Loucy (cell line): ENCODE measurements at regions not wholly inside any gene's neighbourhood (a gene's known extent, or its start where the extent isn't known, plus 50 kb on each side); places are given as distances from the start of the nearest gene placed in this dataset.

Experiments
- H2AFZ ChIP-seq: fragments of 200-600 bp; sonication (generic); 2 replicates; pipeline ENCODE4 v1.6.0; 2016; ENCODE audit warnings: antibody characterized with exemption, mild to moderate bottlenecking, low read length, moderate library complexity
- H3F3A ChIP-seq: fragments of 200-600 bp; 2 replicates; pipeline ENCODE4 v1.6.0; 2016; ENCODE audit warnings: antibody characterized with exemption, low read depth, mild to moderate bottlenecking
- H3K27me3 ChIP-seq: fragments of 200-600 bp; sonication (generic); 2 replicates; pipeline ENCODE4 v1.6.1; 2014; ENCODE audit warnings: low read length, mild to moderate bottlenecking; ENCODE audit not compliant: insufficient read depth, poor library complexity, severe bottlenecking
- H3K36me3 ChIP-seq: fragments of 200-600 bp; sonication (generic); 2 replicates; pipeline ENCODE4 v1.6.1; 2016; ENCODE audit warnings: low read length; ENCODE audit not compliant: insufficient read depth
- H3K4me1 ChIP-seq: fragments of 200-600 bp; sonication (generic); 2 replicates; pipeline ENCODE4 v1.5.1; 2014; ENCODE audit warnings: low read length, mild to moderate bottlenecking; ENCODE audit not compliant: insufficient read depth, poor library complexity, severe bottlenecking
- H3K4me2 ChIP-seq: fragments of 200-600 bp; sonication (generic); 2 replicates; pipeline ENCODE4 v1.6.0; 2014; ENCODE audit warnings: antibody characterized with exemption, low read length, low read depth, mild to moderate bottlenecking; ENCODE audit not compliant: poor library complexity, severe bottlenecking
- H3K4me3 ChIP-seq: fragments of 200-600 bp; sonication (generic); 2 replicates; pipeline ENCODE4 v1.5.1; 2014; ENCODE audit warnings: low read length, mild to moderate bottlenecking, mixed read lengths; ENCODE audit not compliant: poor library complexity, severe bottlenecking
- H3K79me2 ChIP-seq: fragments of 200-600 bp; sonication (generic); 2 replicates; pipeline ENCODE4 v1.6.1; 2014; ENCODE audit warnings: low read length; ENCODE audit not compliant: insufficient read depth
- H3K9ac ChIP-seq: fragments of 200-600 bp; sonication (generic); 2 replicates; pipeline ENCODE4 v1.6.0; 2014; ENCODE audit warnings: mild to moderate bottlenecking, low read depth, low read length, moderate library complexity; ENCODE audit not compliant: poor library complexity, severe bottlenecking
- H3K9me2 ChIP-seq: fragments of 200-600 bp; sonication (generic); replicated peaks from 2 replicates; pipeline ENCODE4 v1.6.1; 2016; ENCODE audit warnings: low read depth, low read length, mixed read lengths
- H3K9me3 ChIP-seq: fragments of 200-600 bp; sonication (generic); 2 replicates; pipeline ENCODE4 v1.6.1; 2014; ENCODE audit warnings: mild to moderate bottlenecking, antibody characterized with exemption, low read length, low read depth; ENCODE audit not compliant: insufficient read depth
- H4K20me1 ChIP-seq: fragments of 200-600 bp; sonication (generic); 2 replicates; pipeline ENCODE4 v1.6.0; 2014; ENCODE audit warnings: antibody characterized with exemption, low read length, mild to moderate bottlenecking; ENCODE audit not compliant: insufficient read depth, poor library complexity, severe bottlenecking
- CTCF ChIP-seq: fragments of 200-600 bp; sonication (generic); conservative IDR thresholded peaks from 2 replicates; pipeline ENCODE4 v1.5.1; 2014; ENCODE audit warnings: mild to moderate bottlenecking, antibody characterized with exemption, low read length
- EZH2phosphoT487 ChIP-seq: fragments of 200-600 bp; IDR thresholded peaks from 2 replicates; pipeline ENCODE4 v1.6.1; 2018; ENCODE audit warnings: antibody characterized with exemption, mild to moderate bottlenecking, moderate library complexity, borderline replicate concordance

DNA sequence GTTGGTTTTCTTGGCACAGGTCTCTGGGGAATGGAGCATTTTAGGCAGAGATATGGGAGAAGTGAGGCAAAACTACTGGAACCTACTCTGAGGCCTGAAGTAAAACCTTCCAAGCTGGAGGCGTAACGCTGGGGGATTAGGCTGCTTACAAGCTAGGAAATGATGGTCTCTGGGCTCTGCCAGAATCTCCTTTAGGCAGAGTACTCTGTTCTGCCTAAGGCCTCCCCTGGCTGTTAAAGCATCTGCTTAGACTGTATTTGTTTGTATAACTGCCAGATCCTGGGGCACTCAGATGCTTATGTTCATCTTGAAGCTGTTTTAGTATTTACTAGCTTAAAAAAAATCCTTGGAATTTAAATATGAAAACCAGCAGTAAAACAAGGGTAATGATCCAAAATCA is 822.2 kb downstream of the RPA4 start:
- Histone ChIP-seq H3K4me1 (no peaks in the 10 kb centered on the region), H3F3A (no peaks in the 10 kb centered on the region), H3K9me2 (no peaks in the 10 kb centered on the region), H3K79me2 (no peaks in the 10 kb centered on the region), H3K9ac (no peak overlapping the region), H3K9me3 (no peaks in the 10 kb centered on the region), H4K20me1 (no peaks in the 10 kb centered on the region), H3K4me3 (no peak overlapping the region), H3K36me3 (no peaks in the 10 kb centered on the region), H3K4me2 (no peak overlapping the region), H2AFZ (no peak overlapping the region), H3K27me3 (no peaks in the 10 kb centered on the region)
- TF ChIP-seq EZH2phosphoT487 (no peak), CTCF (no peak)

GRCh38 chrX:97714072-97714471 is 830.4 kb downstream of the RPA4 start:
- no peak overlapping the region for H3K9ac ChIP-seq
- no peaks in the 10 kb centered on the region for H3K9me2 ChIP-seq
- no peaks in the 10 kb centered on the region for H3K4me1 ChIP-seq
- H3K9me3 ChIP-seq: no peaks in the 10 kb centered on the region
- H3K79me2 ChIP-seq: no peaks in the 10 kb centered on the region
- H4K20me1 ChIP-seq: no peaks in the 10 kb centered on the region
- TF ChIP-seq CTCF: no peak
- TF ChIP-seq EZH2phosphoT487: no peak
- no peaks in the 10 kb centered on the region for H3F3A ChIP-seq
- H3K4me2 ChIP-seq: no peak overlapping the region
- no peak overlapping the region for H3K4me3 ChIP-seq
- no peaks in the 10 kb centered on the region for H3K27me3 ChIP-seq
- H3K36me3 ChIP-seq: no peaks in the 10 kb centered on the region
- H2AFZ ChIP-seq: no peak overlapping the region

DNA sequence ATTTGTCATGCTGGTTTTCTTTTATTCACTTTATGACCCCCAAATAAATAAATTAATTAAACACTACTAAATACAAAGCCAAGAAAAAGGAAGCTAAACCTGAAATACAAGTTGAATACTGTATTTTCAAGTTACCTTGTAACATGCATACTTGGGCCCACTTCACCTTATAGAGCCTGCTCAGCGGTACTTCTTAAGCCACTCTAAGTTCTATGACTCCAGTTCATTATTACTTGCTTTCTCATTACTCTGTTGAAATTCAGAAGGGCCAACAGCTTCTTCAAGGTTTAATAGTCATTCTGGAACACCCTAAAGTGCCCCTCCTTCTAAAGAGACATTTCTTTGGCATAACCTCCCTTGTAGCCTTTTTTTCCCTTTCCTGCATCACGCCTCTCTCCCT is 844.5 kb downstream of the RPA4 start:
- Histone ChIP-seq H4K20me1 (no peaks in the 10 kb centered on the region), H2AFZ (no peak overlapping the region), H3K4me2 (no peak overlapping the region), H3F3A (no peaks in the 10 kb centered on the region), H3K9me3 (no peaks in the 10 kb centered on the region), H3K36me3 (no peaks in the 10 kb centered on the region), H3K4me1 (no peaks in the 10 kb centered on the region), H3K79me2 (no peaks in the 10 kb centered on the region), H3K27me3 (no peaks in the 10 kb centered on the region), H3K4me3 (no peak overlapping the region), H3K9ac (no peak overlapping the region), H3K9me2 (no peaks in the 10 kb centered on the region)
- TF ChIP-seq EZH2phosphoT487: no peak
- TF ChIP-seq CTCF: no peak
